GM12891 (cell line): ENCODE measurements at regions not wholly inside any gene's neighbourhood (a gene's known extent, or its start where the extent isn't known, plus 50 kb on each side); places are given as distances from the start of the nearest gene placed in this dataset.

Experiments
- POLR2A ChIP-seq: IDR thresholded peaks from 2 replicates; pipeline ENCODE4 v1.6.1; 2011; ENCODE audit warnings: low read depth, low read length, control low read depth
- POLR2AphosphoS5 ChIP-seq: IDR thresholded peaks from 2 replicates; pipeline ENCODE4 v1.6.1; 2011; ENCODE audit warnings: low read depth, low read length, control low read depth
- SPI1 ChIP-seq: IDR thresholded peaks from 2 replicates; pipeline ENCODE4 v1.6.1; 2011; ENCODE audit warnings: low read depth, low read length, control low read depth
- TAF1 ChIP-seq: IDR thresholded peaks from 2 replicates; pipeline ENCODE4 v1.6.1; 2011; ENCODE audit warnings: low read depth, low read length, control low read depth

GRCh38 chr2:78065366-78065765 is 543.2 kb upstream of the LRRTM4 start:
- no peak for TF ChIP-seq POLR2A
- no peak for TF ChIP-seq SPI1
- no peak for TF ChIP-seq POLR2AphosphoS5
- TF ChIP-seq TAF1 = no peak
